OCI-LY7 (cell line): ENCODE measurements at regions not wholly inside any gene's neighbourhood (a gene's known extent, or its start where the extent isn't known, plus 50 kb on each side); places are given as distances from the start of the nearest gene placed in this dataset.

Source experiments
- CTCF ChIP-seq: fragments of 200-600 bp; sonication (generic); conservative IDR thresholded peaks from 2 replicates; pipeline ENCODE4 v1.5.1; 2014; ENCODE audit warnings: mild to moderate bottlenecking, antibody characterized with exemption, low read length, moderate library complexity, mixed read lengths
- EZH2phosphoT487 ChIP-seq: fragments of 200-600 bp; sonication (generic); IDR thresholded peaks from 2 replicates; pipeline ENCODE4 v1.6.1; 2018; ENCODE audit warnings: low read depth, borderline replicate concordance, mild to moderate bottlenecking, mixed run types, antibody characterized with exemption, low read length, moderate library complexity, mixed read lengths

GRCh38 chrX:140355922-140356321 lies 148.9 kb downstream of the SOX3 start:
- TF ChIP-seq CTCF (no peak), EZH2phosphoT487 (no peak)
